Activated CD4-positive, alpha-beta T cell treated with anti-CD3 and anti-CD28 coated beads, Interleukin-2, amount 10 ng/mL, durations not matched to agents 7 days and 5 days (primary cell): ENCODE measurements at regions not wholly inside any gene's neighbourhood (a gene's known extent, or its start where the extent isn't known, plus 50 kb on each side); places are given as distances from the start of the nearest gene placed in this dataset.

Experiments used
- CTCF ChIA-PET: fragments of 350-600 bp; sonication (Branson Sonifier 250); formaldehyde crosslinking; loops from one replicate; lab custom pipeline; 2021; ENCODE audit warnings: antibody characterized with exemption; lab: Charles Lee
- POLR2A ChIA-PET: fragments of 350-600 bp; sonication (Branson Sonifier 250); formaldehyde crosslinking; loops from one replicate; lab custom pipeline; 2021; ENCODE audit warnings: antibody characterized with exemption; lab: Charles Lee
- DNase-seq: peaks from one replicate; pipeline ENCODE4 v3.0.0-alpha.2; 2020
- H3K27ac Mint-ChIP-seq: one replicate; pipeline ENCODE4 v1.8.0; 2021; ENCODE audit warnings: mild to moderate bottlenecking, moderate library complexity, mixed read lengths
- H3K27me3 Mint-ChIP-seq: one replicate; pipeline ENCODE4 v1.8.0; 2021; ENCODE audit warnings: mixed read lengths
- H3K36me3 Mint-ChIP-seq: one replicate; pipeline ENCODE4 v1.8.0; 2021; ENCODE audit warnings: low read depth, mixed read lengths
- H3K4me1 Mint-ChIP-seq: one replicate; pipeline ENCODE4 v1.8.0; 2021; ENCODE audit warnings: mixed read lengths
- H3K4me3 Mint-ChIP-seq: one replicate; pipeline ENCODE4 v1.8.0; 2021; ENCODE audit warnings: mild to moderate bottlenecking, moderate library complexity, mixed read lengths
- H3K9me3 Mint-ChIP-seq: one replicate; pipeline ENCODE4 v1.8.0; 2021; ENCODE audit warnings: mixed read lengths

- Mint-ChIP-seq H3K4me1 (no peaks in the 10 kb centered on the region), H3K9me3 (peaks cover 6% of the 10 kb centered on the region), H3K4me3 (no peak overlapping the region), H3K36me3 (no peaks in the 10 kb centered on the region), H3K27me3 (no peaks in the 10 kb centered on the region), H3K27ac (no peak overlapping the region)
- POLR2A ChIA-PET, result no interaction called here
- DNase-seq, result no peak
- CTCF ChIA-PET, result no interaction called here
These were observed 670.8 kb upstream of the FLRT2 start for GRCh38 chr14:84859116-84859515.

- H3K4me3 Mint-ChIP-seq, result no peak overlapping the region
- no peaks in the 10 kb centered on the region for H3K36me3 Mint-ChIP-seq
- no peak overlapping the region for H3K27ac Mint-ChIP-seq
- no peaks in the 10 kb centered on the region for H3K27me3 Mint-ChIP-seq
- no peak for DNase-seq
- ChIA-PET CTCF (no interaction called here), POLR2A (no interaction called here)
- peaks cover 3% of the 10 kb centered on the region for H3K9me3 Mint-ChIP-seq
- H3K4me1 Mint-ChIP-seq, result no peaks in the 10 kb centered on the region
These were observed 665.2 kb upstream of the FLRT2 start for GRCh38 chr14:84864548-84865271.

- H3K4me3 Mint-ChIP-seq, result no peak overlapping the region
- H3K27ac Mint-ChIP-seq, result no peak overlapping the region
- no peaks in the 10 kb centered on the region for H3K27me3 Mint-ChIP-seq
- no peak for DNase-seq
- no peaks in the 10 kb centered on the region for H3K4me1 Mint-ChIP-seq
- H3K36me3 Mint-ChIP-seq, result no peaks in the 10 kb centered on the region
- H3K9me3 Mint-ChIP-seq, result peaks cover 4% of the 10 kb centered on the region
- ChIA-PET CTCF (no interaction called here), POLR2A (no interaction called here)
These were observed 658.2 kb upstream of the FLRT2 start for GRCh38 chr14:84871734-84872133.

- no peak overlapping the region for H3K27ac Mint-ChIP-seq
- H3K9me3 Mint-ChIP-seq, result peaks cover 6% of the 10 kb centered on the region
- no peak overlapping the region for H3K4me3 Mint-ChIP-seq
- CTCF ChIA-PET, result no interaction called here
- H3K27me3 Mint-ChIP-seq, result no peaks in the 10 kb centered on the region
- no peaks in the 10 kb centered on the region for H3K4me1 Mint-ChIP-seq
- H3K36me3 Mint-ChIP-seq, result no peaks in the 10 kb centered on the region
- no peak for DNase-seq
- POLR2A ChIA-PET, result no interaction called here
These were observed 655.5 kb upstream of the FLRT2 start for GRCh38 chr14:84874436-84874835.

GRCh38 chr14:84877061-84877460, 652.9 kb upstream of the FLRT2 start:
- ChIA-PET CTCF (no interaction called here), POLR2A (no interaction called here)
- Mint-ChIP-seq H3K9me3 (peaks cover 8% of the 10 kb centered on the region), H3K27me3 (no peaks in the 10 kb centered on the region), H3K4me1 (no peaks in the 10 kb centered on the region), H3K27ac (no peak overlapping the region), H3K36me3 (no peaks in the 10 kb centered on the region), H3K4me3 (no peak overlapping the region)
- no peak for DNase-seq

- ChIA-PET POLR2A (no interaction called here), CTCF (no interaction called here)
- DNase-seq, result no peak
- peaks cover 4% of the 10 kb centered on the region for H3K9me3 Mint-ChIP-seq
- no peaks in the 10 kb centered on the region for H3K36me3 Mint-ChIP-seq
- H3K27me3 Mint-ChIP-seq, result no peaks in the 10 kb centered on the region
- no peak overlapping the region for H3K27ac Mint-ChIP-seq
- no peaks in the 10 kb centered on the region for H3K4me1 Mint-ChIP-seq
- no peak overlapping the region for H3K4me3 Mint-ChIP-seq
These were observed 647.1 kb upstream of the FLRT2 start for GRCh38 chr14:84882830-84883229.

GRCh38 chr14:84885061-84885460, 644.9 kb upstream of the FLRT2 start:
- H3K4me1 Mint-ChIP-seq, result no peaks in the 10 kb centered on the region
- no peaks in the 10 kb centered on the region for H3K27me3 Mint-ChIP-seq
- no peak overlapping the region for H3K4me3 Mint-ChIP-seq
- ChIA-PET POLR2A (no interaction called here), CTCF (no interaction called here)
- peaks cover 4% of the 10 kb centered on the region for H3K9me3 Mint-ChIP-seq
- H3K36me3 Mint-ChIP-seq, result no peaks in the 10 kb centered on the region
- DNase-seq, result no peak
- H3K27ac Mint-ChIP-seq, result peak overlapping the region; percentile 31

- Mint-ChIP-seq H3K27me3 (no peaks in the 10 kb centered on the region), H3K9me3 (peaks cover 7% of the 10 kb centered on the region), H3K27ac (no peak overlapping the region), H3K36me3 (no peaks in the 10 kb centered on the region), H3K4me3 (no peak overlapping the region), H3K4me1 (no peaks in the 10 kb centered on the region)
- POLR2A ChIA-PET, result no interaction called here
- CTCF ChIA-PET, result no interaction called here
- no peak for DNase-seq
These were observed 638.5 kb upstream of the FLRT2 start for GRCh38 chr14:84891404-84891803.

GRCh38 chr14:84894254-84894653, 635.7 kb upstream of the FLRT2 start:
- Mint-ChIP-seq H3K27me3 (no peaks in the 10 kb centered on the region), H3K4me1 (no peaks in the 10 kb centered on the region), H3K27ac (no peak overlapping the region), H3K36me3 (no peaks in the 10 kb centered on the region), H3K4me3 (no peak overlapping the region), H3K9me3 (peaks cover 12% of the 10 kb centered on the region)
- ChIA-PET CTCF (no interaction called here), POLR2A (no interaction called here)
- no peak for DNase-seq

GRCh38 chr14:84922370-84922769, 607.6 kb upstream of the FLRT2 start:
- H3K36me3 Mint-ChIP-seq, result no peaks in the 10 kb centered on the region
- no peak overlapping the region for H3K27ac Mint-ChIP-seq
- H3K9me3 Mint-ChIP-seq, result peaks cover 9% of the 10 kb centered on the region
- no peak overlapping the region for H3K4me3 Mint-ChIP-seq
- DNase-seq, result no peak
- ChIA-PET CTCF (no interaction called here), POLR2A (no interaction called here)
- no peaks in the 10 kb centered on the region for H3K4me1 Mint-ChIP-seq
- H3K27me3 Mint-ChIP-seq, result no peaks in the 10 kb centered on the region

GRCh38 chr14:84926656-84927055, 603.3 kb upstream of the FLRT2 start:
- Mint-ChIP-seq H3K9me3 (no peaks in the 10 kb centered on the region), H3K36me3 (no peaks in the 10 kb centered on the region), H3K4me3 (no peak overlapping the region), H3K27ac (no peak overlapping the region), H3K4me1 (no peaks in the 10 kb centered on the region), H3K27me3 (no peaks in the 10 kb centered on the region)
- DNase-seq, result no peak
- POLR2A ChIA-PET, result no interaction called here
- CTCF ChIA-PET, result no interaction called here

GRCh38 chr14:84927096-84927827, 602.7 kb upstream of the FLRT2 start:
- DNase-seq, result no peak
- POLR2A ChIA-PET, result no interaction called here
- Mint-ChIP-seq H3K4me1 (no peaks in the 10 kb centered on the region), H3K27ac (no peak overlapping the region), H3K36me3 (no peaks in the 10 kb centered on the region), H3K9me3 (peaks cover 1% of the 10 kb centered on the region), H3K27me3 (no peaks in the 10 kb centered on the region), H3K4me3 (no peak overlapping the region)
- CTCF ChIA-PET, result no interaction called here

GRCh38 chr14:84929086-84929485, 600.9 kb upstream of the FLRT2 start:
- ChIA-PET POLR2A (no interaction called here), CTCF (no interaction called here)
- H3K4me1 Mint-ChIP-seq, result no peaks in the 10 kb centered on the region
- no peak for DNase-seq
- H3K9me3 Mint-ChIP-seq, result peaks cover 4% of the 10 kb centered on the region
- no peak overlapping the region for H3K27ac Mint-ChIP-seq
- no peak overlapping the region for H3K4me3 Mint-ChIP-seq
- no peaks in the 10 kb centered on the region for H3K27me3 Mint-ChIP-seq
- H3K36me3 Mint-ChIP-seq, result no peaks in the 10 kb centered on the region

- no peak for DNase-seq
- no peak overlapping the region for H3K4me3 Mint-ChIP-seq
These were observed 600.1 kb upstream of the FLRT2 start for GRCh38 chr14:84929834-84930233.

More at GRCh38 chr14:84929834-84930233, 600.1 kb upstream of the FLRT2 start:
- Mint-ChIP-seq H3K9me3 (peaks cover 4% of the 10 kb centered on the region), H3K4me1 (no peaks in the 10 kb centered on the region), H3K27ac (no peak overlapping the region), H3K27me3 (no peaks in the 10 kb centered on the region), H3K36me3 (no peaks in the 10 kb centered on the region)
- POLR2A ChIA-PET, result no interaction called here
- CTCF ChIA-PET, result no interaction called here
